ENCODE measurements at regions not wholly inside any gene's neighbourhood (a gene's known extent, or its start where the extent isn't known, plus 50 kb on each side); places are given as distances from the start of the nearest gene placed in this dataset.
A peak's percentile ranks its signal among the peaks of the same experiment; 100 is the strongest.

DNA sequence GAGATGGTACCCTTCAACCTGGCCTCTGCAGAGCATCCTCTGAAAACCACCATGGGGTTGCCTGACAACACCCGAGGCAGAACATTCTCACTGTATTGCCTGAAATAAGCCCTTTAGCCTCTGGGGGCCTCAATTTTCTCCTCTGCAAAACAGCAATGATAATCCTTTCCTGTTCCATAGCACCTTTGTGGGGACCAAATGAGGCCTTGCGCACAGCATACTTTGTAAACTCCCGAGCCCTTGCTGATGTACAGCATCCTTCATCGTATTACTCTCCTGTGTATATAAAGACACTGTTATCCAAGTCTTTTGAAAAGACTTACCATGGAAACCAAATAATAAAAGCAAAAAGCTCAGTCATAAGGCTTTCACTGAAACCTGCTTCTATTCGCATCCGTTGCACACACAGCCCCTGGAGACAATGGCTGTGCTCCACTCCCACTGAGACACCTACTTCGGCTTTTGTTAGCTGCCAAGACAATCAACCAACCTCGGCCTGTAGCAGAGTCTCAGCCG lies 276.0 kb downstream of the FOXO1 start:
- no peaks in the 10 kb centered on the region for H3K27me3 ChIP-seq (ENCODE audit: control insufficient read depth in 3 of 3, insufficient read depth in 3 of 3, low read depth in 1 of 3, low read length in 3 of 3)
- H2BK5ac ChIP-seq (ENCODE audit: low read length) = no peak overlapping the region
- H3K4me3 ChIP-seq (ENCODE audit: low read length in 2 of 2) = no peak overlapping the region
- no peaks in the 10 kb centered on the region for H3K36me3 ChIP-seq (replicated peaks in 1 of 2; ENCODE audit: control insufficient read depth in 2 of 2, insufficient read depth in 2 of 2, low read length in 2 of 2)
- peak; percentile 69 for DNase-seq (ENCODE audit: low spot score)
- H3K23ac ChIP-seq (ENCODE audit: low read depth, low read length, poor library complexity) = no peak overlapping the region
- no CpG with 5 or more reads among the region's 9 CpGs for WGBS, 2 donors (ENCODE audit: extremely low coverage in 2 of 2, insufficient read length in 2 of 2, insufficient replicate concordance in 1 of 2)
- H3K4me2 ChIP-seq (ENCODE audit: insufficient read depth, low read length, poor library complexity, severe bottlenecking) = no peak overlapping the region
- H3K79me1 ChIP-seq (ENCODE audit: low read depth, low read length) = no peaks in the 10 kb centered on the region
- peak overlapping the region; percentile 79 for H3K4ac ChIP-seq (ENCODE audit: low read length)
- H3K9ac ChIP-seq (ENCODE audit: low read depth, low read length, poor library complexity) = no peak overlapping the region
- no peak overlapping the region for H2BK120ac ChIP-seq (ENCODE audit: low read depth, low read length)
- no peak overlapping the region for H3K14ac ChIP-seq (ENCODE audit: low read length)
- peaks cover 0 to 13% of the 10 kb centered on the region in 2 donors for H3K9me3 ChIP-seq (replicated peaks in 1 of 2; ENCODE audit: control insufficient read depth in 2 of 2, insufficient read depth in 1 of 2, low read depth in 1 of 2, low read length in 2 of 2)
- H3K18ac ChIP-seq (ENCODE audit: low read length) = peak overlapping the region; percentile 63
- H3K4me1 ChIP-seq (ENCODE audit: control insufficient read depth in 2 of 2, insufficient read depth in 1 of 2, low read depth in 1 of 2, low read length in 2 of 2) = peaks cover 22 to 35% of the 10 kb centered on the region in 2 donors
- peak overlapping the region; percentile 39 for H2AFZ ChIP-seq (ENCODE audit: low read length)
- H2AK5ac ChIP-seq (ENCODE audit: low read depth, low read length) = peak overlapping the region; percentile 49
- H2BK12ac ChIP-seq (ENCODE audit: low read length) = no peak overlapping the region
- no peak overlapping the region for H4K91ac ChIP-seq (ENCODE audit: low read depth, low read length, poor library complexity)
- peak overlapping the region; percentile 80 for H3K27ac ChIP-seq (replicated peaks; ENCODE audit: low read length)
- no peak overlapping the region for H2BK15ac ChIP-seq (ENCODE audit: low read length)
- no peak overlapping the region for H4K8ac ChIP-seq (ENCODE audit: low read depth, low read length)

DNA sequence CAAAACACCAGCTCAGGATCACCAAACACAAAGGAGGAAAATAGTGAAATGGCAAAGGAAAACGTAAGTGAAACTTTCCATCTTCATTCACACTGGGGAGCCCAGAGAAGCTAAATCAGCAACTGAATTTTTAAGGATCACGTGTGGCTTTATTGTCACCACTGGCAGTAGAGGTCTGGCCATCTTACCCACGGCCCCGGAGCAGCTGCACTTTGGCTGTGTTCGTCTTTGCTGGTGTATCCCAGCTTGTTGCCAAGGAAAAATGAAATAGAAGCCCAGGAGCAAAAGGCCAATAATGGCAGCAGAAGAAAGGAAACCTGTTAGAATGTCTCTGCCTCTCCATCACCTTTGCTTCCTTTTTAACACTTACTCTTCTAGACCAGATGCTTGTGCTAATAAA lies 274.7 kb downstream of the FOXO1 start:
- no peaks in the 10 kb centered on the region for H3K27me3 ChIP-seq (ENCODE audit: control insufficient read depth in 3 of 3, insufficient read depth in 3 of 3, low read depth in 1 of 3, low read length in 3 of 3)
- H3K27ac ChIP-seq (replicated peaks; ENCODE audit: low read length) = no peak overlapping the region
- peaks cover 0 to 23% of the 10 kb centered on the region in 2 donors for H3K9me3 ChIP-seq (replicated peaks in 1 of 2; ENCODE audit: control insufficient read depth in 2 of 2, insufficient read depth in 1 of 2, low read depth in 1 of 2, low read length in 2 of 2)
- H2AFZ ChIP-seq (ENCODE audit: low read length) = peak overlapping the region; percentile 6
- no peak overlapping the region for H3K4ac ChIP-seq (ENCODE audit: low read length)
- H3K23ac ChIP-seq (ENCODE audit: low read depth, low read length, poor library complexity) = no peak overlapping the region
- no peak overlapping the region for H4K8ac ChIP-seq (ENCODE audit: low read depth, low read length)
- H3K9ac ChIP-seq (ENCODE audit: low read depth, low read length, poor library complexity) = no peak overlapping the region
- no peak overlapping the region for H3K4me2 ChIP-seq (ENCODE audit: insufficient read depth, low read length, poor library complexity, severe bottlenecking)
- no peak overlapping the region for H2BK120ac ChIP-seq (ENCODE audit: low read depth, low read length)
- H2BK5ac ChIP-seq (ENCODE audit: low read length) = no peak overlapping the region
- no peak overlapping the region for H2BK12ac ChIP-seq (ENCODE audit: low read length)
- WGBS, 2 donors (ENCODE audit: extremely low coverage in 2 of 2, insufficient read length in 2 of 2, insufficient replicate concordance in 1 of 2) = no CpG with 5 or more reads among the region's 5 CpGs
- H3K36me3 ChIP-seq (replicated peaks in 1 of 2; ENCODE audit: control insufficient read depth in 2 of 2, insufficient read depth in 2 of 2, low read length in 2 of 2) = no peaks in the 10 kb centered on the region
- no peaks in the 10 kb centered on the region for H3K79me1 ChIP-seq (ENCODE audit: low read depth, low read length)
- H2AK5ac ChIP-seq (ENCODE audit: low read depth, low read length) = no peak overlapping the region
- H3K4me3 ChIP-seq (ENCODE audit: low read length in 2 of 2) = no peak overlapping the region
- no peak overlapping the region for H2BK15ac ChIP-seq (ENCODE audit: low read length)
- H3K4me1 ChIP-seq (ENCODE audit: control insufficient read depth in 2 of 2, insufficient read depth in 1 of 2, low read depth in 1 of 2, low read length in 2 of 2) = peaks cover 20 to 35% of the 10 kb centered on the region in 2 donors
- H3K18ac ChIP-seq (ENCODE audit: low read length) = no peak overlapping the region
- H4K91ac ChIP-seq (ENCODE audit: low read depth, low read length, poor library complexity) = no peak overlapping the region
- no peak overlapping the region for H3K14ac ChIP-seq (ENCODE audit: low read length)
- DNase-seq (ENCODE audit: low spot score) = no peak

DNA sequence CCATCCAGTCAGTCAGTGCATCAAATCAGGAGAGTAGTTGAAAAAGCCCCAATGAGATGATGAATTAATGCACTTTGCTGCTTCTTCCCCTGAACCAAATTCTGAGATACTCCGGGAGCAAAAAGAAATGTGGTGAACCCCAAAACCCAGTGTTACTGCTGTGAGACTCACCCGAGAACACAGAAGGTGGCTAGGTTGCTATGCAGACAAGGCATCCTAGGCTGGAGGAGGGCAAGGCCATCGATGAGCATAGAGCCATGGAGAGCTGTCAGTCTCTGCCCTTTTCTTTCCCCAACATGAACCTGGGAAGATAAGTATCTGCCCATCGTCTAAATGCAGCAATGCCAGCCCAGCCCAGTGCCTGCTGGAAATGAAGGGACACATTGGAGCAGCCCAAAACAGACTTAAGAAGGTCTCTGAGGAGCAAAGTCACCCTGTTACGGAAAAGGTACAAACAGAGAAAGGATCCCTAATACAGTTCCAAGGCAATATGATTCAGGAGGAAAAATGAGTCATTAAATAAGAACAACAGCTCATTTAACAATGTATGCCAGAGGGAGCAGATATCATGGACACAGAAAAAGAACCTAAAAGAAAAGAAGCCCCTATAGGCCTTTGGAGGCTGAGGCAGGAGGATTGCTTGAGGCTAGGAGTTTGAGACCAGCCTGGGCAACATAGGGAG lies 272.0 kb downstream of the FOXO1 start:
- Histone ChIP-seq H3K9ac (ENCODE audit: low read depth, low read length, poor library complexity) (no peak overlapping the region), H2BK15ac (ENCODE audit: low read length) (no peak overlapping the region), H3K27ac (replicated peaks; ENCODE audit: low read length) (no peak overlapping the region), H3K4ac (ENCODE audit: low read length) (no peak overlapping the region), H3K23ac (ENCODE audit: low read depth, low read length, poor library complexity) (no peak overlapping the region), H3K9me3 (replicated peaks in 1 of 2; ENCODE audit: control insufficient read depth in 2 of 2, insufficient read depth in 1 of 2, low read depth in 1 of 2, low read length in 2 of 2) (peaks cover 0 to 26% of the 10 kb centered on the region in 2 donors), H3K27me3 (ENCODE audit: control insufficient read depth in 3 of 3, insufficient read depth in 3 of 3, low read depth in 1 of 3, low read length in 3 of 3) (no peaks in the 10 kb centered on the region), H2BK12ac (ENCODE audit: low read length) (no peak overlapping the region), H3K4me1 (ENCODE audit: control insufficient read depth in 2 of 2, insufficient read depth in 1 of 2, low read depth in 1 of 2, low read length in 2 of 2) (peaks cover 13 to 24% of the 10 kb centered on the region in 2 donors), H3K4me2 (ENCODE audit: insufficient read depth, low read length, poor library complexity, severe bottlenecking) (no peak overlapping the region), H3K14ac (ENCODE audit: low read length) (no peak overlapping the region), H3K18ac (ENCODE audit: low read length) (no peak overlapping the region), H2BK120ac (ENCODE audit: low read depth, low read length) (no peak overlapping the region), H2AFZ (ENCODE audit: low read length) (no peak overlapping the region), H2BK5ac (ENCODE audit: low read length) (no peak overlapping the region), H3K4me3 (ENCODE audit: low read length in 2 of 2) (no peak overlapping the region), H4K91ac (ENCODE audit: low read depth, low read length, poor library complexity) (no peak overlapping the region), H2AK5ac (ENCODE audit: low read depth, low read length) (no peak overlapping the region), H4K8ac (ENCODE audit: low read depth, low read length) (no peak overlapping the region), H3K36me3 (replicated peaks in 1 of 2; ENCODE audit: control insufficient read depth in 2 of 2, insufficient read depth in 2 of 2, low read length in 2 of 2) (no peaks in the 10 kb centered on the region), H3K79me1 (ENCODE audit: low read depth, low read length) (no peaks in the 10 kb centered on the region)
- no peak for DNase-seq (ENCODE audit: low spot score)
- WGBS, 2 donors (ENCODE audit: extremely low coverage in 2 of 2, insufficient read length in 2 of 2, insufficient replicate concordance in 1 of 2) = no CpG with 5 or more reads among the region's 5 CpGs

DNA sequence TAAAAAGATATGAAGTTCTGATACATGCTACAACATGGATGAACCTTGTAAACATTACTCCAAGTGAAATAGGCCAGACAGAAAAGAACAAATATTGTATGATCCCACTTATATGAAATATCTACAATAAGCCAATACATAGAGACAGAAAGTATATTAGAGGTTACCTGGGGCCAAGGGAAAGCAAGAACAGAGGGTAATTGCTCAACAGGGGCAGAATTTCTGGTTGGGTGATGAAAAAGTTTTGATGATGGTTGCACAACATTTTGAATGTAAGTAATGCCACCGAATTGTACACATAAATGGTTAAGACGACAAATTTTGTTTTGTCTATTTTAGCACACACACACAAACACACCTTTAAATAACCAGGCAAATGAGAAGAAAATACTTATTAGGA lies 268.4 kb downstream of the FOXO1 start:
- H3K4me3 ChIP-seq (ENCODE audit: low read length in 2 of 2) = no peak overlapping the region
- H2AFZ ChIP-seq (ENCODE audit: low read length) = no peak overlapping the region
- DNase-seq (ENCODE audit: low spot score) = no peak
- peaks cover 3 to 11% of the 10 kb centered on the region in 2 donors for H3K4me1 ChIP-seq (ENCODE audit: control insufficient read depth in 2 of 2, insufficient read depth in 1 of 2, low read depth in 1 of 2, low read length in 2 of 2)
- no peak overlapping the region for H3K23ac ChIP-seq (ENCODE audit: low read depth, low read length, poor library complexity)
- H2BK120ac ChIP-seq (ENCODE audit: low read depth, low read length) = no peak overlapping the region
- H2BK5ac ChIP-seq (ENCODE audit: low read length) = no peak overlapping the region
- H3K79me1 ChIP-seq (ENCODE audit: low read depth, low read length) = no peaks in the 10 kb centered on the region
- no peak overlapping the region for H3K18ac ChIP-seq (ENCODE audit: low read length)
- no peak overlapping the region for H3K9ac ChIP-seq (ENCODE audit: low read depth, low read length, poor library complexity)
- H3K27ac ChIP-seq (replicated peaks; ENCODE audit: low read length) = no peak overlapping the region
- H3K27me3 ChIP-seq (ENCODE audit: control insufficient read depth in 3 of 3, insufficient read depth in 3 of 3, low read depth in 1 of 3, low read length in 3 of 3) = no peaks in the 10 kb centered on the region
- no peak overlapping the region for H4K91ac ChIP-seq (ENCODE audit: low read depth, low read length, poor library complexity)
- no peak overlapping the region for H3K4me2 ChIP-seq (ENCODE audit: insufficient read depth, low read length, poor library complexity, severe bottlenecking)
- H2BK12ac ChIP-seq (ENCODE audit: low read length) = no peak overlapping the region
- no peak overlapping the region for H4K8ac ChIP-seq (ENCODE audit: low read depth, low read length)
- H3K4ac ChIP-seq (ENCODE audit: low read length) = no peak overlapping the region
- H3K36me3 ChIP-seq (replicated peaks in 1 of 2; ENCODE audit: control insufficient read depth in 2 of 2, insufficient read depth in 2 of 2, low read length in 2 of 2) = no peaks in the 10 kb centered on the region
- no CpG with 5 or more reads among the region's 2 CpGs for WGBS, 2 donors (ENCODE audit: extremely low coverage in 2 of 2, insufficient read length in 2 of 2, insufficient replicate concordance in 1 of 2)
- no peak overlapping the region for H2AK5ac ChIP-seq (ENCODE audit: low read depth, low read length)
- no peak overlapping the region for H3K14ac ChIP-seq (ENCODE audit: low read length)
- no peak overlapping the region for H2BK15ac ChIP-seq (ENCODE audit: low read length)
- peaks cover 0 to 26% of the 10 kb centered on the region in 2 donors for H3K9me3 ChIP-seq (replicated peaks in 1 of 2; ENCODE audit: control insufficient read depth in 2 of 2, insufficient read depth in 1 of 2, low read depth in 1 of 2, low read length in 2 of 2)

Data from neuronal stem cell (in vitro differentiated cells).